Activated CD4-positive, alpha-beta memory T cell treated with anti-CD3 and anti-CD28 coated beads, Interleukin-2, amount 10 ng/mL, durations not matched to agents 7 days and 5 days (primary cell): ENCODE measurements at regions not wholly inside any gene's neighbourhood (a gene's known extent, or its start where the extent isn't known, plus 50 kb on each side); places are given as distances from the start of the nearest gene placed in this dataset.
"Not testable (repeated sequence)": the region's sequence is repeated elsewhere in the genome, so short reads cannot be mapped to it uniquely, and the experiment has no call there.

Experiments
- CTCF ChIA-PET: fragments of 350-600 bp; sonication (Branson Sonifier 250); formaldehyde crosslinking; loops from one replicate; lab custom pipeline; 2021; ENCODE audit warnings: antibody characterized with exemption, inconsistent platforms; lab: Charles Lee
- POLR2A ChIA-PET: fragments of 350-600 bp; sonication (Branson Sonifier 250); formaldehyde crosslinking; loops from one replicate; lab custom pipeline; 2021; ENCODE audit warnings: antibody characterized with exemption; lab: Charles Lee
- DNase-seq: peaks from one replicate; pipeline ENCODE4 v3.0.0-alpha.2; 2020
- H3K27ac Mint-ChIP-seq: one replicate; pipeline ENCODE4 v1.8.0; 2021; ENCODE audit warnings: mild to moderate bottlenecking, mixed read lengths
- H3K27me3 Mint-ChIP-seq: one replicate; pipeline ENCODE4 v1.8.0; 2021; ENCODE audit warnings: mixed read lengths
- H3K36me3 Mint-ChIP-seq: one replicate; pipeline ENCODE4 v1.8.0; 2021; ENCODE audit warnings: low read depth, mixed read lengths
- H3K4me1 Mint-ChIP-seq: one replicate; pipeline ENCODE4 v1.8.0; 2021; ENCODE audit warnings: mixed read lengths
- H3K4me3 Mint-ChIP-seq: one replicate; pipeline ENCODE4 v1.8.0; 2021; ENCODE audit warnings: mild to moderate bottlenecking, mixed read lengths
- H3K9me3 Mint-ChIP-seq: one replicate; pipeline ENCODE4 v1.8.0; 2021; ENCODE audit warnings: mixed read lengths

DNA sequence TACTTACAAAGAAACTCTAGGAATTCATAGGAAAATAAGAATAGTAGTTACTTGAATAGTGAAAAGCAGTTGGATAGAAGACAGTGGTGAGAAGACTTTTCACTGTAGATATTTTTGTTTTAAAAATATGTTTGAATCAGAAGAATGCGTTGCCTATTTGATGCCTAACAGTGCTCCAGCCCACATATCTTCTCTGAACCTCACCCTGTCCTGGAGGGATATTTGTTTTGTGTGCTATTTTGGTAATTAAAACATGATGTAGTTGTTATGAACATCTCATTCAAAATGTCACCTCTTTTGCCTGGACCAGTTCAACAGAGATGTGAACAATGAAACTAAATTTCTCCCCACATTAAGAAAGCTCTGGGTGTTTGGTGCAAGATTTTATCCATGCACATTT is 87.6 kb downstream of the CARTPT start:
- H3K27me3 Mint-ChIP-seq = peaks cover 32% of the 10 kb centered on the region
- no peaks in the 10 kb centered on the region for H3K4me1 Mint-ChIP-seq
- no peak overlapping the region for H3K4me3 Mint-ChIP-seq
- ChIA-PET POLR2A (no interaction called here), CTCF (no interaction called here)
- no peak for DNase-seq
- H3K27ac Mint-ChIP-seq = no peak overlapping the region
- H3K36me3 Mint-ChIP-seq = no peaks in the 10 kb centered on the region
- no peaks in the 10 kb centered on the region for H3K9me3 Mint-ChIP-seq

GRCh38 chr5:71807909-71808308 is 88.8 kb downstream of the CARTPT start:
- Mint-ChIP-seq H3K4me3 (no peak overlapping the region), H3K36me3 (no peaks in the 10 kb centered on the region), H3K27ac (no peak overlapping the region), H3K27me3 (peaks cover 21% of the 10 kb centered on the region), H3K9me3 (no peaks in the 10 kb centered on the region), H3K4me1 (no peaks in the 10 kb centered on the region)
- DNase-seq = no peak
- ChIA-PET CTCF (no interaction called here), POLR2A (interaction anchor here (0.9 kb wide), 1 partner anchor 18 kb away, joined by 3 read pairs; no protein-coding TSS in a partner anchor)

GRCh38 chr5:71809446-71809845 is 90.4 kb downstream of the CARTPT start:
- H3K9me3 Mint-ChIP-seq = no peaks in the 10 kb centered on the region

GRCh38 chr5:71810023-71810422 is 90.9 kb downstream of the CARTPT start:
- H3K9me3 Mint-ChIP-seq = no peaks in the 10 kb centered on the region
- H3K4me3 Mint-ChIP-seq = no peak overlapping the region
- H3K36me3 Mint-ChIP-seq = no peaks in the 10 kb centered on the region
- CTCF ChIA-PET = no interaction called here
- no peak for DNase-seq
- POLR2A ChIA-PET = no interaction called here
- H3K27me3 Mint-ChIP-seq = peaks cover 13% of the 10 kb centered on the region
- no peaks in the 10 kb centered on the region for H3K4me1 Mint-ChIP-seq
- H3K27ac Mint-ChIP-seq = no peak overlapping the region

More at GRCh38 chr5:71809446-71809845, 90.4 kb downstream of the CARTPT start:
- Mint-ChIP-seq H3K27ac (no peak overlapping the region), H3K36me3 (no peaks in the 10 kb centered on the region), H3K4me1 (no peaks in the 10 kb centered on the region), H3K27me3 (peaks cover 15% of the 10 kb centered on the region), H3K4me3 (no peak overlapping the region)
- ChIA-PET POLR2A (no interaction called here), CTCF (no interaction called here)
- DNase-seq = no peak

DNA sequence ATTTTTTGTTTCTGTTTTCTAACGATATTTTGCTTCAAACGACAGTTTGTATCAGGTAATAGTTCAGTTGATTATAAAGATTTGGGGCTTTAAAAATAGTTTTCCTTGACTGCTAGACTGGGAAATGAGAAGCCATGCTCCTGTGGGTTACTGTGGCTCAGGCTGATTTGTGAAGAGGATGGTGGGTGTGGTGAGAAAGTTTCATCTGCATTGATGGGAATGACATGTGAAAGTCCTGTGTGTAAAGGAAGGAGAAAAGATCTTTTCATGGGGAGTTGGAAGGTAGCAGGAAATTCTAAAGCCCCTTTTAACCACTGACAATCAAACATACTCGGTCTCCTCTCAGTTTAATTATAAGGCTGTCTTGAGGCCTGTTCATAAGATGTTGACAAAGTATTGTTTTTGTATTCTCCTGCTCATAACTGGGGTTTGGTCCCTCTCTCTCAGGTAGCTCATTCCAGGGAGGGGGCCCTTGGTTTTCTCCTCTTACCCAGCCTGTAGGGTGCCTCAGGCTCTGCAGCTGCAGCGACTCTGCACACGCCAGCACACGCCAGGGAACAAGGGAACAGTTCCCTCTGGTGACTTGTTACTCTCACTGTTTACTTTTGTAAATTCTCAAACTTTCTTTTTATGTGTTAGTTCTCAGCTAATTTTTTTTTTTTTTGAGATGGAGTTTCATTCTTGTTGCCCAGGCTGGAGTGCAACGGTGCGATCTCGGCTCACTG is 91.6 kb downstream of the CARTPT start:
- CTCF ChIA-PET = no interaction called here
- no peak for DNase-seq
- no peaks in the 10 kb centered on the region for H3K4me1 Mint-ChIP-seq
- H3K9me3 Mint-ChIP-seq = no peaks in the 10 kb centered on the region
- POLR2A ChIA-PET = no interaction called here
- H3K4me3 Mint-ChIP-seq = no peak overlapping the region
- no peak overlapping the region for H3K27ac Mint-ChIP-seq
- H3K27me3 Mint-ChIP-seq = peaks cover 13% of the 10 kb centered on the region
- H3K36me3 Mint-ChIP-seq = no peaks in the 10 kb centered on the region

DNA sequence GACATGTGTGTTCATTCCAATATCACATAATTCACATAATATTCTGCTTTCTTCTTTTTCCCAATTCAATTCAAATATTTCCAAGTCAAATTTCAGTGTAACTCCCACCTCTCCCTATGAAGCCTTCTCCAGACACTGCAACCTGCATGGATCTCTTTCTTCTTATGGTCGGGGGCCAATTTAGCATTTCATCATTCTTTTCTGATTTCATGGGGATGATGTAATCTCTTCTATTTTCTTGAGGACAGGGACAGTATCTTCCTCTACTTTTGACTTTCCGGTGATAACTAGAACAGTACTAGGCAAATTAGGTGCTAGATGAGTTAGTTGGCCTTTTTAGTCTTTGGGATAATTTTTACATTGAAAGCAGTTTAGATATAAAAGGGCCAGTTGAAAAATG is 92.7 kb downstream of the CARTPT start:
- POLR2A ChIA-PET = no interaction called here
- Mint-ChIP-seq H3K4me1 (no peaks in the 10 kb centered on the region), H3K27ac (no peak overlapping the region), H3K27me3 (peaks cover 7% of the 10 kb centered on the region), H3K36me3 (no peaks in the 10 kb centered on the region), H3K9me3 (no peaks in the 10 kb centered on the region), H3K4me3 (no peak overlapping the region)
- DNase-seq = no peak
- CTCF ChIA-PET = no interaction called here

DNA sequence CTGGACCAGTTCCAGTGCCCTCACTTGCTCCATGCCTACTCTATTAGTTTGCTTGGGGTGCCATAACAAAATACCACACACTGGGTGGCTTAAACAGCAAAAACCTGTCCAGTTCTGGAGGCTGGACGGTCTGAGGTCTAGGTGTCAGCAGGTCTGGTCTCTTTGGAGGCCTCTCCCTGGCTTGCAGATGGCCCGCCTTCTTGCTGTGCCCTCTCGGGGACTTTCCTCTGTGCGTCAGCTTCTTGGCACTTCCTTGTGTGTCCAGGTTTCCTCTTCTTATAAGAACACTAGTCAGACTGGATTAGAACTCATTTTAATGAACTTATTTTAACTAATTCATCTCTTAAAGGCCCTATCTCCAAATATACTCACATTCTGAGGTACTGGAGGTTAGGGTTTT is 97.2 kb downstream of the CARTPT start:
- POLR2A ChIA-PET = no interaction called here
- peaks cover 3% of the 10 kb centered on the region for H3K27me3 Mint-ChIP-seq
- no peaks in the 10 kb centered on the region for H3K4me1 Mint-ChIP-seq
- no peak for DNase-seq
- no peak overlapping the region for H3K27ac Mint-ChIP-seq
- no peak overlapping the region for H3K4me3 Mint-ChIP-seq
- no peaks in the 10 kb centered on the region for H3K9me3 Mint-ChIP-seq
- H3K36me3 Mint-ChIP-seq = no peaks in the 10 kb centered on the region
- CTCF ChIA-PET = no interaction called here

DNA sequence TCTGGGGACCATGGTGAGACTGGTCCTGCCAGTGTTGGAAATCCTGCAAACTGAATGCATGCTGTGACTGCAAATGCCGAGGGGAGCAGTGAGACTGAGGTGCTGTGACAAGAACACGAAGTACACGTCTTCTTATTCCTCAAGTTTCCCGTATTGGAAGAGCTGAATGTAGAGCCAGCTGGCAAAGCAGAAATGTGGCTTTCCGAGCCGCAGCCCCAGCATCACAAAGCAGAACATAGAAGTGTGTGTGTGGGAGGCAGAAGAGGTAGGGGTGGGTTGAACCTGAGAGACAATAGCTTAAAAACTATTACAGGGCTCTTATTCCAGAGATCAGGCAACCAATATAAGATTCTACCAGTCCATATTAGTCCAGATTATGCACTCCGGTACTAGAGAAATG is 98.8 kb downstream of the CARTPT start:
- Mint-ChIP-seq H3K36me3 (no peaks in the 10 kb centered on the region), H3K27ac (no peak overlapping the region), H3K9me3 (no peaks in the 10 kb centered on the region), H3K27me3 (peaks cover 9% of the 10 kb centered on the region), H3K4me3 (no peak overlapping the region), H3K4me1 (no peaks in the 10 kb centered on the region)
- DNase-seq = no peak
- CTCF ChIA-PET = no interaction called here
- POLR2A ChIA-PET = no interaction called here

DNA sequence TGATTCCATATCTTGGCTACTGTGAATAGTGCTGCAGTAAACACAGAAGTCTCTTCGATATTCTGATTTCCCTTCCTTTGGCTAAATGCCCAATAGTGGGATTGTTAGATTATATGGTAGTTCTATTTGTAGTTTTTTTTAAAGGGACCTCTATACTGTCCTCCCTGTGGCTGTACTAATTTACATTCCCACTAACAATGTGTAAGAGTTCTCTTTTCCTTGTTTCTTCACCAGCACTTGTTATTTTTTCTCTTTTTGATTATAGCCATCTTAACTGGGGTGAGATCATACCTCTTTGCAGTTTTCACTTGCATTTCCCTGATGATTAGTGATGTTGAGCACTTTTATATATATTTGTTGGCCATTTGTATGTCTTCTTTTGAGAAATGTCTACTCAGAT is 102.0 kb downstream of the CARTPT start:
- H3K27me3 Mint-ChIP-seq = peaks cover 13% of the 10 kb centered on the region
- no peak for DNase-seq
- no peak overlapping the region for H3K27ac Mint-ChIP-seq
- no peaks in the 10 kb centered on the region for H3K36me3 Mint-ChIP-seq
- CTCF ChIA-PET = no interaction called here
- H3K4me3 Mint-ChIP-seq = no peak overlapping the region
- peaks cover 4% of the 10 kb centered on the region for H3K9me3 Mint-ChIP-seq
- POLR2A ChIA-PET = no interaction called here
- no peaks in the 10 kb centered on the region for H3K4me1 Mint-ChIP-seq

GRCh38 chr5:71822065-71822464 is 103.0 kb downstream of the CARTPT start:
- H3K27ac Mint-ChIP-seq, DNase-seq, H3K4me1 Mint-ChIP-seq, H3K4me3 Mint-ChIP-seq, CTCF ChIA-PET, H3K36me3 Mint-ChIP-seq, POLR2A ChIA-PET, H3K9me3 Mint-ChIP-seq: not testable (repeated sequence)
- peaks cover 13% of the 10 kb centered on the region for H3K27me3 Mint-ChIP-seq

- Mint-ChIP-seq H3K27me3 (peaks cover 13% of the 10 kb centered on the region), H3K27ac (no peak overlapping the region), H3K9me3 (peaks cover 10% of the 10 kb centered on the region), H3K4me1 (peaks cover 4% of the 10 kb centered on the region), H3K36me3 (no peaks in the 10 kb centered on the region), H3K4me3 (no peak overlapping the region)
- ChIA-PET POLR2A (no interaction called here), CTCF (no interaction called here)
- DNase-seq = no peak
These were observed 106.9 kb downstream of the CARTPT start for GRCh38 chr5:71825992-71826391.

DNA sequence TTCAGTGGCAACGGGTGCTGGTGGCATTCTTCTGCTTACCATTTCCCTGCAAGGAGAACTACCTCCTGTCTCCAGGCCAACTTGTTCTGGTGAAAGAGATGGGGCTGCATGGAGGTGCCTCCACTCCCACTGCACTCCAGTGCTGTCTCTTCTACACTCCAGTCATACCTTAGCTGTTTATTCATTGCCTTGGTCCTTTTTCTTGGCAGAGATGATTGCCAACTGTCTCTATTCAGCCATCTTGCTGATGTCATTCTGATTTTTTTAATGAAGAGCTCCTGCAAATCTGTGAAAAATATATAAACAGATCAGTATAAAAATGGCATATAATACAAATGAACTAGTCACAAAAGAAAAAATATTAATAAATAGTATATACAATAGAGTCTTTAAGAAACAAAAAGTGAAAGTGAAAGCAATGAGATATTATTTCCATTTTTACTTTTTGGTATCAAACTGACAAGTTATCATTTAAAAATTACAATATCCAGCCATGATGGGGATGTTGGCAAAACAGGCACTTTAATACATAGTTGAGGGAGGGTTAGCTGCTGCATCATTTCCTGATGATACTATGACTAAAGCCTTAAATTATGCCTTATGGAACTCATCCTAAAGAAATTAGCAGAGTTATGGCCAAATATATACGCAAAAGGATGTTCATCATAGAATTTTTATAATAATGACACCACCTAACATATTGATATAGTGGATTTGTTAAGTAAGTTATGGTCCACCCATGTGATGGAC is 109.4 kb downstream of the CARTPT start:
- Mint-ChIP-seq H3K4me3 (no peak overlapping the region), H3K27ac (no peak overlapping the region), H3K9me3 (peaks cover 10% of the 10 kb centered on the region), H3K27me3 (peaks cover 2% of the 10 kb centered on the region), H3K36me3 (no peaks in the 10 kb centered on the region), H3K4me1 (peaks cover 4% of the 10 kb centered on the region)
- POLR2A ChIA-PET = no interaction called here
- CTCF ChIA-PET = no interaction called here
- no peak for DNase-seq

GRCh38 chr5:71829206-71829605 is 110.1 kb downstream of the CARTPT start:
- no peak overlapping the region for H3K4me3 Mint-ChIP-seq
- peaks cover 4% of the 10 kb centered on the region for H3K4me1 Mint-ChIP-seq
- H3K9me3 Mint-ChIP-seq = peaks cover 10% of the 10 kb centered on the region
- POLR2A ChIA-PET = no interaction called here
- CTCF ChIA-PET = no interaction called here
- H3K27me3 Mint-ChIP-seq = no peaks in the 10 kb centered on the region
- no peaks in the 10 kb centered on the region for H3K36me3 Mint-ChIP-seq
- no peak for DNase-seq
- H3K27ac Mint-ChIP-seq = no peak overlapping the region
